ENCODE measurements at regions not wholly inside any gene's neighbourhood (a gene's known extent, or its start where the extent isn't known, plus 50 kb on each side); places are given as distances from the start of the nearest gene placed in this dataset.

GRCh38 chr6:153575528-153575927 lies 444.4 kb upstream of the RGS17 start:
- Histone ChIP-seq H3K9ac (ENCODE audit: low read length) (no peak overlapping the region), H3K9me2 (ENCODE audit: insufficient read depth, low read length) (no peaks in the 10 kb centered on the region), H3F3A (ENCODE audit: insufficient read depth, low read length, poor library complexity, severe bottlenecking) (no peaks in the 10 kb centered on the region), H3K79me2 (replicated peaks; ENCODE audit: insufficient read depth, low read length) (no peaks in the 10 kb centered on the region), H3K36me3 (ENCODE audit: insufficient read depth, low read length) (no peaks in the 10 kb centered on the region), H4K20me1 (ENCODE audit: insufficient read depth) (no peaks in the 10 kb centered on the region), H3K4me3 (ENCODE audit: low read length) (no peak overlapping the region), H3K27me3 (ENCODE audit: insufficient read depth, low read depth, low read length) (no peaks in the 10 kb centered on the region), H2AFZ (ENCODE audit: low read depth, low read length) (no peak overlapping the region), H3K9me3 (ENCODE audit: low read length) (no peaks in the 10 kb centered on the region), H3K27ac (ENCODE audit: low read length) (no peak overlapping the region), H3K4me2 (ENCODE audit: low read length) (no peak overlapping the region)
- TF ChIP-seq MXI1 (conservative IDR thresholded peaks at IDR 0.05; ENCODE audit: poor library complexity, severe bottlenecking) (no peak), POLR2AphosphoS5 (IDR thresholded peaks at IDR 0.05) (no peak), EP300 (conservative IDR thresholded peaks at IDR 0.05; ENCODE audit: poor library complexity, severe bottlenecking) (no peak), EZH2 (IDR thresholded peaks at IDR 0.05; ENCODE audit: borderline replicate concordance, insufficient read depth, low read length, poor library complexity, severe bottlenecking) (no peak), SMC3 (conservative IDR thresholded peaks at IDR 0.05; ENCODE audit: poor library complexity) (no peak), REST (IDR thresholded peaks at IDR 0.05; ENCODE audit: borderline replicate concordance) (no peak), TAF1 (IDR thresholded peaks at IDR 0.05; ENCODE audit: low read depth) (no peak), CTCF (IDR thresholded peaks at IDR 0.05; ENCODE audit: poor library complexity, severe bottlenecking) (no peak), RAD21 (conservative IDR thresholded peaks at IDR 0.05) (no peak)

- no peaks in the 10 kb centered on the region for H3K27me3 ChIP-seq (ENCODE audit: insufficient read depth, low read depth, low read length)
Observed at GRCh38 chr6:153574231-153574630, 443.1 kb upstream of the RGS17 start.

More at GRCh38 chr6:153574231-153574630, 443.1 kb upstream of the RGS17 start:
- Histone ChIP-seq H3F3A (ENCODE audit: insufficient read depth, low read length, poor library complexity, severe bottlenecking) (no peaks in the 10 kb centered on the region), H2AFZ (ENCODE audit: low read depth, low read length) (no peak overlapping the region), H3K27ac (ENCODE audit: low read length) (no peak overlapping the region), H3K4me3 (ENCODE audit: low read length) (no peak overlapping the region), H3K9me2 (ENCODE audit: insufficient read depth, low read length) (no peaks in the 10 kb centered on the region), H3K36me3 (ENCODE audit: insufficient read depth, low read length) (no peaks in the 10 kb centered on the region), H3K9me3 (ENCODE audit: low read length) (no peaks in the 10 kb centered on the region), H4K20me1 (ENCODE audit: insufficient read depth) (no peaks in the 10 kb centered on the region), H3K4me2 (ENCODE audit: low read length) (no peak overlapping the region), H3K79me2 (replicated peaks; ENCODE audit: insufficient read depth, low read length) (no peaks in the 10 kb centered on the region), H3K9ac (ENCODE audit: low read length) (no peak overlapping the region)
- TF ChIP-seq REST (IDR thresholded peaks at IDR 0.05; ENCODE audit: borderline replicate concordance), result no peak
- TF ChIP-seq RAD21 (conservative IDR thresholded peaks at IDR 0.05), result no peak
- no peak for TF ChIP-seq TAF1 (IDR thresholded peaks at IDR 0.05; ENCODE audit: low read depth)
- no peak for TF ChIP-seq POLR2AphosphoS5 (IDR thresholded peaks at IDR 0.05)

Data from neural cell (in vitro differentiated cells).